BJ (cell line): ENCODE measurements at regions not wholly inside any gene's neighbourhood (a gene's known extent, or its start where the extent isn't known, plus 50 kb on each side); places are given as distances from the start of the nearest gene placed in this dataset.

ENCODE experiments used
- CTCF ChIA-PET: fragments of 350-600 bp; formaldehyde crosslinking; extraction: SDS; loops from one replicate; lab custom pipeline; 2021; ENCODE audit warnings: antibody characterized with exemption, inconsistent platforms; lab: Yijun Ruan, JAX
- POLR2A ChIA-PET: fragments of 300-600 bp; sonication (Branson Sonifier 250); formaldehyde crosslinking; extraction: SDS; loops from one replicate; lab custom pipeline; 2021; ENCODE audit warnings: antibody characterized with exemption; lab: Charles Lee
- DNase-seq: peaks from one replicate; pipeline ENCODE4 v3.0.0-alpha.2; 2011; ENCODE audit warnings: low read depth
- H3K27me3 ChIP-seq: 2 replicates; pipeline ENCODE4 v1.6.0; 2011; ENCODE audit warnings: low read length; ENCODE audit not compliant: control insufficient read depth, insufficient read depth
- H3K36me3 ChIP-seq: 2 replicates; pipeline ENCODE4 v1.5.1; 2011; ENCODE audit warnings: low read length; ENCODE audit not compliant: control insufficient read depth, insufficient read depth
- H3K4me3 ChIP-seq: 2 replicates; pipeline ENCODE4 v1.5.1; 2011; ENCODE audit warnings: low read depth, mild to moderate bottlenecking, control low read depth, low read length
- CTCF ChIP-seq: IDR thresholded peaks from 2 replicates; pipeline ENCODE4 v1.5.1; 2011; ENCODE audit warnings: low read depth, mild to moderate bottlenecking, control low read depth, inconsistent platforms, low read length, moderate library complexity; ENCODE audit not compliant: insufficient read depth

GRCh38 chr10:83144461-83144860 lies 994.8 kb upstream of the GHITM start:
- no peak for DNase-seq
- POLR2A ChIA-PET, result no interaction called here
- TF ChIP-seq CTCF, result no peak
- CTCF ChIA-PET, result interaction anchor here (1.0 to 1.4 kb wide), 2 partner anchors 11 to 30 kb away, joined by 3 read pairs; no protein-coding TSS in a partner anchor
- Histone ChIP-seq H3K27me3 (no peaks in the 10 kb centered on the region), H3K36me3 (no peaks in the 10 kb centered on the region), H3K4me3 (no peak overlapping the region)

GRCh38 chr10:83153714-83154113 lies 985.6 kb upstream of the GHITM start:
- Histone ChIP-seq H3K4me3 (no peak overlapping the region), H3K27me3 (no peaks in the 10 kb centered on the region), H3K36me3 (no peaks in the 10 kb centered on the region)
- no peak for TF ChIP-seq CTCF
- CTCF ChIA-PET, result no interaction called here
- DNase-seq, result no peak
- POLR2A ChIA-PET, result no interaction called here

GRCh38 chr10:83164156-83164555 lies 975.2 kb upstream of the GHITM start:
- TF ChIP-seq CTCF, result no peak
- no peak for DNase-seq
- Histone ChIP-seq H3K4me3 (no peak overlapping the region), H3K27me3 (no peaks in the 10 kb centered on the region), H3K36me3 (no peaks in the 10 kb centered on the region)
- POLR2A ChIA-PET, result no interaction called here
- CTCF ChIA-PET, result no interaction called here

- POLR2A ChIA-PET, result no interaction called here
These were observed 974.0 kb upstream of the GHITM start for GRCh38 chr10:83165265-83165664.

GRCh38 chr10:83166344-83166743 lies 973.0 kb upstream of the GHITM start:
- no peak for DNase-seq
- TF ChIP-seq CTCF, result no peak

More at GRCh38 chr10:83165265-83165664, 974.0 kb upstream of the GHITM start:
- no peak for DNase-seq
- Histone ChIP-seq H3K36me3 (no peaks in the 10 kb centered on the region), H3K27me3 (no peaks in the 10 kb centered on the region), H3K4me3 (no peak overlapping the region)
- TF ChIP-seq CTCF, result no peak
- CTCF ChIA-PET, result no interaction called here

More at GRCh38 chr10:83166344-83166743, 973.0 kb upstream of the GHITM start:
- ChIA-PET CTCF (no interaction called here), POLR2A (no interaction called here)
- H3K4me3 ChIP-seq, result no peak overlapping the region
- no peaks in the 10 kb centered on the region for H3K27me3 ChIP-seq
- H3K36me3 ChIP-seq, result no peaks in the 10 kb centered on the region
